HepG2 (cell line): ENCODE measurements at regions not wholly inside any gene's neighbourhood (a gene's known extent, or its start where the extent isn't known, plus 50 kb on each side); places are given as distances from the start of the nearest gene placed in this dataset.

Experiments
- ATAC-seq: fragments of 200-7000 bp; cut with Tn5 transposase; 3 replicates; pipeline ENCODE4 v1.9.1; 2020; ENCODE audit warnings: mild to moderate bottlenecking, moderate library complexity
- BruUV-seq: library from RNA; stranded (reverse); fragments of 400-500 nt; replicated peaks from 2 replicates; lab custom pipeline; 2021; lab: Mats Ljungman, UMichigan
- CTCF ChIA-PET: fragments of 300-600 bp; formaldehyde crosslinking; extraction: SDS; loops from one replicate; lab custom pipeline; 2021; ENCODE audit warnings: low total read pairs, inconsistent platforms, low intra/inter-chr PET ratio; lab: Yijun Ruan, JAX
- POLR2A ChIA-PET: fragments of 350-600 bp; sonication (Branson Sonifier 250); formaldehyde crosslinking; loops from one replicate; lab custom pipeline; 2020; ENCODE audit warnings: antibody characterized with exemption, inconsistent platforms; lab: Yijun Ruan, JAX
- DNase-seq: peaks from one replicate; pipeline ENCODE4 v3.0.0-alpha.2; 2015; ENCODE audit warnings: low spot score
- FAIRE-seq: peaks from 3 replicates; lab custom pipeline; 2011; peaks lifted over from hg19 to GRCh38; lab: Jason Lieb, UNC
- H2AFZ ChIP-seq: one replicate; pipeline ENCODE4 v1.6.1; 2011; ENCODE audit warnings: low read length, inconsistent platforms
- H3K27ac ChIP-seq: fragments of 300-600 bp; 3 replicates; pipeline ENCODE4 v1.8.0; 2011; ENCODE audit warnings: mixed run types, mild to moderate bottlenecking, mixed read lengths, low read length, inconsistent platforms; ENCODE audit not compliant: insufficient read depth; ENCODE audit errors: extremely low read length
- H3K27me3 ChIP-seq, 2 experiments: fragments of 200-600 bp in 1 of 2; 2 replicates in 1 of 2; 3 replicates in 1 of 2; pipeline versions ENCODE4 v1.6.0 to v1.8.0; 2011; ENCODE audit warnings: low read length in 2 of 2, mild to moderate bottlenecking in 2 of 2, moderate library complexity in 2 of 2, inconsistent platforms in 1 of 2; ENCODE audit not compliant: insufficient read depth in 2 of 2, control insufficient read depth in 1 of 2
- H3K36me3 ChIP-seq, 2 experiments: fragments of 200-600 bp in 1 of 2; replicated peaks in 1 of 2; 2 replicates in 1 of 2; 3 replicates in 1 of 2; pipeline versions ENCODE4 v1.5.1 to v1.8.0; 2011; ENCODE audit warnings: low read length in 2 of 2, inconsistent platforms in 1 of 2; ENCODE audit not compliant: insufficient read depth in 2 of 2, control insufficient read depth in 1 of 2
- H3K4me1 ChIP-seq: 2 replicates; pipeline ENCODE4 v1.5.1; 2012; ENCODE audit warnings: low read length, inconsistent platforms; ENCODE audit not compliant: insufficient read depth
- H3K4me2 ChIP-seq: 2 replicates; pipeline ENCODE4 v1.6.0; 2011; ENCODE audit warnings: low read depth, low read length, inconsistent platforms
- H3K4me3 ChIP-seq, 3 experiments: fragments of 200-600 bp in 1 of 3; sonication (generic), shearing (Covaris generic) in 1 of 3; replicated peaks in 1 of 3; 2 replicates each; pipeline ENCODE4 v1.5.1; 2011 to 2016; ENCODE audit warnings: low read length in 3 of 3, inconsistent platforms in 2 of 3, low read depth in 2 of 3, mild to moderate bottlenecking in 2 of 3, control low read depth in 1 of 3, mixed read lengths in 1 of 3; ENCODE audit not compliant: insufficient read depth in 1 of 3
- H3K79me2 ChIP-seq: one replicate; pipeline ENCODE4 v1.6.1; 2011; ENCODE audit warnings: low read length, inconsistent platforms; ENCODE audit not compliant: insufficient read depth
- H3K9ac ChIP-seq: 2 replicates; pipeline ENCODE4 v1.6.0; 2011; ENCODE audit warnings: mild to moderate bottlenecking, low read depth, low read length, inconsistent platforms; ENCODE audit not compliant: insufficient read depth
- H3K9me3 ChIP-seq: 2 replicates; pipeline ENCODE4 v1.5.1; 2012; ENCODE audit warnings: mild to moderate bottlenecking, low read length
- H4K20me1 ChIP-seq: 2 replicates; pipeline ENCODE4 v1.6.0; 2011; ENCODE audit warnings: inconsistent platforms, mild to moderate bottlenecking, low read length, moderate library complexity; ENCODE audit not compliant: insufficient read depth
- ARNTL ChIP-seq: sonication (generic); formaldehyde crosslinking; IDR thresholded peaks from 2 replicates; pipeline ENCODE4 v1.4.0; 2020; ENCODE audit warnings: mild to moderate bottlenecking, missing genetic modification reagents
- CEBPB ChIP-seq: IDR thresholded peaks from 2 replicates; pipeline ENCODE4 v1.6.1; 2011; ENCODE audit warnings: low read depth, low read length, improper control_type of control experiment, borderline replicate concordance
- DR1 ChIP-seq: sonication (generic); formaldehyde crosslinking; IDR thresholded peaks from 2 replicates; pipeline ENCODE4 v1.8.0; 2021; ENCODE audit warnings: mild to moderate bottlenecking, missing genetic modification reagents, inconsistent platforms
- GPN1 ChIP-seq: sonication (generic); formaldehyde crosslinking; IDR thresholded peaks from 2 replicates; pipeline ENCODE4 v1.5.1; 2020; ENCODE audit warnings: missing genetic modification reagents, borderline replicate concordance
- KAT7 ChIP-seq: IDR thresholded peaks from 2 replicates; pipeline ENCODE4 v1.6.1; 2018; ENCODE audit warnings: borderline replicate concordance, missing compliant biosample characterization
- MIER2 ChIP-seq: IDR thresholded peaks from 2 replicates; pipeline ENCODE4 v1.6.1; 2016; ENCODE audit warnings: missing biosample characterization, missing genetic modification reagents
- RNF2 ChIP-seq: fragments of 450-650 bp; conservative IDR thresholded peaks from 2 replicates; pipeline ENCODE4 v1.6.1; 2016; ENCODE audit warnings: low read depth
- TBP ChIP-seq: sonication (generic); formaldehyde crosslinking; IDR thresholded peaks from 2 replicates; pipeline ENCODE4 v1.5.0; 2020; ENCODE audit warnings: missing genetic modification reagents
- ZEB1 ChIP-seq: IDR thresholded peaks from 2 replicates; pipeline ENCODE4 v1.6.1; 2012; ENCODE audit warnings: mild to moderate bottlenecking, low read depth, inconsistent platforms; ENCODE audit not compliant: insufficient replicate concordance
- ZNF101 ChIP-seq: sonication (generic); formaldehyde crosslinking; IDR thresholded peaks from 2 replicates; pipeline ENCODE4 v1.4.0; 2020; ENCODE audit warnings: mild to moderate bottlenecking, low read depth, missing genetic modification reagents, borderline replicate concordance
- ZNF331 ChIP-seq: sonication (generic); formaldehyde crosslinking; IDR thresholded peaks from 2 replicates; pipeline ENCODE4 v1.4.0; 2020; ENCODE audit warnings: missing genetic modification reagents
- ZNF441 ChIP-seq: sonication (generic); formaldehyde crosslinking; IDR thresholded peaks from 2 replicates; pipeline ENCODE4 v1.7.0; 2021; ENCODE audit warnings: missing genetic modification reagents, borderline replicate concordance
- ZNF460 ChIP-seq: sonication (generic); formaldehyde crosslinking; IDR thresholded peaks from 2 replicates; pipeline ENCODE4 v1.5.1; 2020; ENCODE audit warnings: missing genetic modification reagents, mild to moderate bottlenecking, borderline replicate concordance
- ZNF562 ChIP-seq: sonication (generic); formaldehyde crosslinking; IDR thresholded peaks from 2 replicates; pipeline ENCODE4 v1.8.0; 2022; ENCODE audit warnings: missing genetic modification reagents, borderline replicate concordance
- ZNF614 ChIP-seq: IDR thresholded peaks from 2 replicates; pipeline ENCODE4 v1.6.1; 2018; ENCODE audit warnings: missing biosample characterization, missing genetic modification reagents, inconsistent platforms, borderline replicate concordance
- ZNF768 ChIP-seq: sonication (generic); formaldehyde crosslinking; IDR thresholded peaks from 2 replicates; pipeline ENCODE4 v1.4.0; 2020; ENCODE audit warnings: missing genetic modification reagents
- ZNF770 ChIP-seq: sonication (generic); formaldehyde crosslinking; IDR thresholded peaks from 2 replicates; pipeline ENCODE4 v1.5.0; 2020; ENCODE audit warnings: mild to moderate bottlenecking, missing genetic modification reagents
- ZNF788 ChIP-seq: sonication (generic); formaldehyde crosslinking; IDR thresholded peaks from 2 replicates; pipeline ENCODE4 v1.5.0; 2020; ENCODE audit warnings: mild to moderate bottlenecking, missing genetic modification reagents, borderline replicate concordance
- WGBS: methylation state at CpG from one replicate; pipeline ENCODE4 v1.1.6; 2017; ENCODE audit warnings: low lambda C conversion rate; 5-methylcytosine and 5-hydroxymethylcytosine counted together
- in situ Hi-C: cut with HindIII; loops from 2 replicates; pipeline ENCODE4 v1.10.0; 2017; ENCODE audit warnings: low pct_unique_long_range_greater_than_20kb; ENCODE audit not compliant: extremely low pct_ligation_motif_present
- intact Hi-C: fragments of 100-400 bp; cut with micrococcal nuclease; formaldehyde crosslinking; loops from one replicate; pipeline ENCODE4 v1.10.0; 2022; ENCODE audit not compliant: unreplicated experiment

- Histone ChIP-seq H3K4me2 (no peak overlapping the region), H3K9me3 (no peaks in the 10 kb centered on the region), H3K79me2 (no peaks in the 10 kb centered on the region), H3K27me3 (no peaks in the 10 kb centered on the region), H2AFZ (no peak overlapping the region), H4K20me1 (no peaks in the 10 kb centered on the region), H3K36me3 (no peaks in the 10 kb centered on the region), H3K27ac (no peak overlapping the region), H3K9ac (no peak overlapping the region), H3K4me3 (no peak overlapping the region), H3K4me1 (peaks cover 1% of the 10 kb centered on the region; the same call in 1 of the 2 replicates)
- no peak for ATAC-seq
- in situ Hi-C loops = loop anchor here (25.0 kb wide), 1 partner anchor 586 kb away; no protein-coding TSS in a partner anchor
- ChIA-PET POLR2A (no interaction called here), CTCF (no interaction called here)
- TF ChIP-seq ZNF441 (CRISPR knock-in tag) = no peak
- no peak for TF ChIP-seq ZNF101 (CRISPR knock-in tag)
- TF ChIP-seq ZNF331 = no peak
- no peak for TF ChIP-seq GPN1 (CRISPR knock-in tag)
- TF ChIP-seq TBP = no peak
- no peak for TF ChIP-seq ZNF460
- no peak for TF ChIP-seq ZEB1
- TF ChIP-seq DR1 (CRISPR knock-in tag) = no peak
- TF ChIP-seq ZNF788 = no peak
- no peak for TF ChIP-seq ZNF768
- no peak for TF ChIP-seq ARNTL (CRISPR knock-in tag)
- TF ChIP-seq CEBPB = no peak
- no peak for TF ChIP-seq ZNF562 (CRISPR knock-in tag)
- TF ChIP-seq ZNF614 (CRISPR knock-in tag) = no peak
- no peak for TF ChIP-seq RNF2
- no peak for TF ChIP-seq MIER2 (CRISPR knock-in tag)
- TF ChIP-seq ZNF770 (CRISPR knock-in tag) = no peak
- no peak for TF ChIP-seq KAT7 (CRISPR knock-in tag)
- BruUV-seq = no TSS peak
- intact Hi-C loops = loop anchor here (1.0 kb wide), 1 partner anchor 588 kb away; no protein-coding TSS in a partner anchor
- DNase-seq = no peak
- WGBS = 43% methylated on average over 3 of the region's 3 CpGs
- FAIRE-seq = no peak
Observed at GRCh38 chr13:79776531-79777295, 295.8 kb downstream of the NDFIP2 start.
